ENCODE measurements at regions not wholly inside any gene's neighbourhood (a gene's known extent, or its start where the extent isn't known, plus 50 kb on each side); places are given as distances from the start of the nearest gene placed in this dataset.

DNA sequence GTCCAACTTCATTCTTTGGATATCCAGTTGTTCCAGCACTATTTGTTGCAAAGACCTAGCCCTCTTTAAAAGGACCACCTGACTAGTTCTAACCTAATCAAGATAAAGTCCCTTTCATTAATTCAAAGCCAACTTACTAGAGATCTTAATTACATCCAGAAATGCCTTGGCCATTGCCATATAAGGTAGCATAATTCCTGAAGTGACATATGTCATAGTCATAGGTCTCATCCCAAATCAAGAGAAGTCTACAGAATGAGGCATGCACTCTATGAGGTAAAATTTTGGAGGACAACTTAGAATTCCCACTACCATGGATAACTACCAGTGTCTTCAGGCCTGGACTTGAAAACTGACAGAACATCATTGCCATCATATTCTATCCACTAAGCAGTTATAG is 420.4 kb upstream of the ID4 start:
- H3K4me1 Mint-ChIP-seq = no peaks in the 10 kb centered on the region
- H3K27me3 Mint-ChIP-seq = no peaks in the 10 kb centered on the region
- H3K4me3 Mint-ChIP-seq = no peak overlapping the region
- no peaks in the 10 kb centered on the region for H3K36me3 Mint-ChIP-seq
- DNase-seq = no peak
- CTCF ChIA-PET = no interaction called here
- peaks cover 2% of the 10 kb centered on the region for H3K9me3 Mint-ChIP-seq
- H3K27ac Mint-ChIP-seq = no peak overlapping the region

DNA sequence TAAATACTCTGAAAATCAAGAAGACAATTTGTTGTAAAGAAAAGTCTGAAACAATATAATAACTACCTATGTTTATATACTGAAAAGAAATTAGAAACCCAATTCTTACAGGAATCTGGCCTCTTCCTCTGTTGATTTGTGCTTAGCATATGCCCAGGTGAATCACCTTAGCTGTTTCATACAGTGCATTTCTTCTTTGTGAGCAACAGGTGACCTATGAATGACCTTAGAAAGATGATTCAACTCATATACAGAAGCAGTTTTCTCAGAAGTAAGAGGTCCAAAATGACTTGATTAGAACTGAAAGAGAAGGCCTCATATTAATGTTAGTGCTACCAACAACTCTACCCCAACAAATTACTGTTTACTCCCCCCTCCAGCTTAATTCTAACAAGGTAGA is 419.5 kb upstream of the ID4 start:
- CTCF ChIA-PET = no interaction called here
- Mint-ChIP-seq H3K9me3 (peaks cover 2% of the 10 kb centered on the region), H3K27ac (no peak overlapping the region), H3K4me3 (no peak overlapping the region), H3K36me3 (no peaks in the 10 kb centered on the region), H3K27me3 (no peaks in the 10 kb centered on the region), H3K4me1 (no peaks in the 10 kb centered on the region)
- no peak for DNase-seq

DNA sequence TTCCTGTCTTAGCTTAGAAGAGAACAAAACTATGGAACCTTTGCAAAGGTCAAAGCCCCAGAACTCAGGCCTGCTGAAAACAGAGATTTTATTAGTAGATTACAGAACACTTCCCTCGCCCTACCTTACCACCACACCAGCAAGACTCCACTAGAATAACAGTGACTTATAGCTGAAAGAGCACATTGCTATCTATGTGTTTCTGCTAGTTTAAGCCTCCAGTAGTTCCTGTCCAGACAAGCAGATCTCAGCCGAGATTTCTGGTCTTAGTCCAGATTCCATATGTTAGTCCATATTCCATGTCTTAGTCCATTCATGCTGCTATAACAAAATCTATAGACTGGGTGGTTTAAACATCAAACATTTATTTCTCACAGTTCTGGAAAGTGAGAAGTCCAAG is 412.3 kb upstream of the ID4 start:
- CTCF ChIA-PET = no interaction called here

DNA sequence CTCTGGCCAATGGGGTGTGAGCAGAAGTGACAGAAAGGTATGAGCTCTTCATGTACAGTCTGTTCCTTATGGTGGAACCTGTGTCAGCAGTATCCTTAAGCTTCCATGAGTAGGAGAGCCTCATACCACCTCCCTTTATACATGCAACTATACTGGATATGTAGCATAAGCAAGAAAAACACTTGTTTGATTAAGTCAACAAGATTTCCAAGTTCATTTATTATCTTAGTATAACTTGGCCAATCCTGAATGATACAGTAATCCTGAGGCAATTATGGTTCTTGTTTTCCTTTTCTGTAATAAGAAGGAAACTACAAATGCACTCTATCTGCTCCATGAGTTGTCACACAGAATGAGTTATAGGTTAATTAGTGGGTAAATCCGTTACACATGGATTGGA is 409.6 kb upstream of the ID4 start:
- Mint-ChIP-seq H3K27ac (no peak overlapping the region), H3K4me3 (no peak overlapping the region), H3K9me3 (peaks cover 11% of the 10 kb centered on the region), H3K36me3 (no peaks in the 10 kb centered on the region), H3K27me3 (no peaks in the 10 kb centered on the region), H3K4me1 (no peaks in the 10 kb centered on the region)
- DNase-seq = no peak
- CTCF ChIA-PET = no interaction called here

More for the DNA sequence above, 412.3 kb upstream of the ID4 start:
- DNase-seq = no peak
- H3K36me3 Mint-ChIP-seq = no peaks in the 10 kb centered on the region
- H3K9me3 Mint-ChIP-seq = peaks cover 13% of the 10 kb centered on the region
- H3K27ac Mint-ChIP-seq = no peak overlapping the region
- H3K27me3 Mint-ChIP-seq = no peaks in the 10 kb centered on the region
- H3K4me3 Mint-ChIP-seq = no peak overlapping the region
- no peaks in the 10 kb centered on the region for H3K4me1 Mint-ChIP-seq

DNA sequence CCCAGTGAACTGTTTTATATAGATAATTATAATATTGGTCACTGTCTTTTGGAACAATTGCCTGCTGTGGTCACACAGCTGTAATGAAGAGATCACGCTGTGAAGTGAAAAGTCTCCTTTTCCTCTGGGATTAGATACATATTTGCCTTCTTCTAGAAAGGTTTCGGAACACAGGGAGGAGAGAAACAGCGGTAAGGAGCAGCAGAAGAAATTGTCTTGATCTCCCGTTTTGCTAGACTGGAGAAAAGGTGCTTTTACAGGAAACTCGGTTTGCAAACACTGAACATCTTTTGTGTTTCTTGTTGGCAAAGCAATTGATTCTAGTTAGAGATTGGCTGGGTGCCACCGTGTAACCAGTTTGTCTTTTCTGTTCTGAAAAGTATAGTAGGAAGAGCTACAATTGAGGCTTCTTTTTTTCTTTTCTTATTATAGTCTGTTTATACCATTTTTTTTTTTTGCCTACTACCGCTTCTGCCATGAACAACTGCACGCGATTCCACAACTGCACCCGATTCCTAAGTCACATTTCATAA is 404.1 kb upstream of the ID4 start:
- H3K4me1 Mint-ChIP-seq = no peaks in the 10 kb centered on the region
- H3K27me3 Mint-ChIP-seq = no peaks in the 10 kb centered on the region
- CTCF ChIA-PET = no interaction called here
- no peak overlapping the region for H3K4me3 Mint-ChIP-seq
- no peak for DNase-seq
- peaks cover 10% of the 10 kb centered on the region for H3K9me3 Mint-ChIP-seq
- H3K36me3 Mint-ChIP-seq = no peaks in the 10 kb centered on the region
- no peak overlapping the region for H3K27ac Mint-ChIP-seq

DNA sequence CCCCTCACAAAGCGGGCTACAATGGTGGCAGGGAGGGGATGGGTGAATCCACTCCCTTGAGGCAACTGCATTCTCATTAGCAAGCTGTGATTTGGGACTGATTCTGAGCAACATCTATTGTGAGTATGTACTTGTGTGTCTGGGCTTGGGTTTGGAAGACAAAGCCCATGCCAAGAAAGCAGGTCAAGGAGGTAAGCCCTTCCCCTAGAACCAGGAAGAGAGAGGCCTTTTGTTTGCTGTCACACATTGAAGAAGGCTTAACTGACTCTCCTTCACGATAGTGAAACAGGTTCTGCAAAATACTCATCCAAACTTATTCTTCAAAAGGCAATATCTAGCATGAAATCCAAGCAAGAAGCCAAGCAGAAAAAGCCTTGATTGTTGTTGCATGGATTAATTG is 403.1 kb upstream of the ID4 start:
- H3K27ac Mint-ChIP-seq = no peak overlapping the region
- H3K4me3 Mint-ChIP-seq = no peak overlapping the region
- DNase-seq = no peak
- H3K27me3 Mint-ChIP-seq = no peaks in the 10 kb centered on the region
- no peaks in the 10 kb centered on the region for H3K4me1 Mint-ChIP-seq
- H3K9me3 Mint-ChIP-seq = peaks cover 10% of the 10 kb centered on the region
- H3K36me3 Mint-ChIP-seq = no peaks in the 10 kb centered on the region
- CTCF ChIA-PET = no interaction called here

DNA sequence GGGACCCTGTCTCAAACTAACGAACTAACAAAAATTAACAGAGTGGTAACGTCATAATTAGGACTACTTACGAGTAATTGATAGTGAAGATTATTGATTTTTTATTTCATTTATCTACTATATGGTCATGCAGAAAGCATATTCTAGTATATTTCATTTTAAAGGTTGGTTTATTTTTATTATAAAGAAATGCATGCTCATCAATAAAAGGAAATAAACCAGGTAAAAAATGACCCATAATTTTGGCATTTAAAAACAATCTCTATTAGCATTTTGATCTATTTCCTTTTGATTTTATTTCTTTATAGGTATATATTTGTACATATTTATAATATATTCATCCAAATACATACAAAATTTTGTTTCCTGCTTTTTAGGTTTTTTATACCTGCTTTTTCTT is 401.4 kb upstream of the ID4 start:
- no peak overlapping the region for H3K4me3 Mint-ChIP-seq
- peaks cover 10% of the 10 kb centered on the region for H3K9me3 Mint-ChIP-seq
- no peaks in the 10 kb centered on the region for H3K36me3 Mint-ChIP-seq
- H3K27ac Mint-ChIP-seq = no peak overlapping the region
- H3K4me1 Mint-ChIP-seq = no peaks in the 10 kb centered on the region
- DNase-seq = no peak
- CTCF ChIA-PET = no interaction called here
- H3K27me3 Mint-ChIP-seq = no peaks in the 10 kb centered on the region

DNA sequence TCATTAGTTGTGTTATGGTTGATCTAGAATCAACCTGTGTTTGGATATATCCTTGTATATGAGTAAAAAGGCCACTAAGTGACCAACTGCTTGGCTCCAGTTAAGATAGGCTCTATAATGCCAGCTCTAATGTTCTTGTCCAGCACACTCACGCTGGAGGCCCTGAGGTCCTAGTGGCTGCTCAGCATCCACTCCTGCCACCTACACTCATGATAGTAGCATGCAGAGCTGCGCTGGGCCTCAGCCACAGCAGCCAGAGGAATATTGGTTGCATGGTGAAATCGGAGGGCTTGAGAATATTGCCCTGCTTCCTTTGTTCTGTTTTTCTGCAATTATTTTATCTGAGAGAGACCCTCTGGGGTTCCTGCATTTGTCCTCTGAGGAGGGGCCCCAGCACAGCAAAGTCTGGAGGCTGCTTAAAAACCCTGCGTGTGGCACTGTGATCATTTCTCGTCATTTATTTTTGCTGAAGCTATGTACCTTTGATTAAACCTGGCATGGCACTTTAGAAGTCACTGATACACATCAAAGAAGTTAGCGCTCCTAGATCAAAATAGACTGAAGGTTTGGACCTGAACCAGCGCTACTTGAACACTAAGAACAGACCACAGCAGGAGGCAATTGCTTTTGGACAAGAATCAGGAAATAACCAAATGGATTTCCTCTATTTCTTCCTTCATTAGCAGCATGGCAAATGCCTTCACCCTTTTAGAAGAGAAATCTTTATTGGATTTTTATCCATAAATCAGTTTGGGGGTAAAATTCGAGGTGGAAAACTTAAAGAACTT is 398.4 kb upstream of the ID4 start:
- DNase-seq = no peak
- no peaks in the 10 kb centered on the region for H3K4me1 Mint-ChIP-seq
- peaks cover 12% of the 10 kb centered on the region for H3K9me3 Mint-ChIP-seq
- H3K4me3 Mint-ChIP-seq = no peak overlapping the region
- no peaks in the 10 kb centered on the region for H3K27me3 Mint-ChIP-seq
- no peaks in the 10 kb centered on the region for H3K36me3 Mint-ChIP-seq
- CTCF ChIA-PET = no interaction called here
- no peak overlapping the region for H3K27ac Mint-ChIP-seq

DNA sequence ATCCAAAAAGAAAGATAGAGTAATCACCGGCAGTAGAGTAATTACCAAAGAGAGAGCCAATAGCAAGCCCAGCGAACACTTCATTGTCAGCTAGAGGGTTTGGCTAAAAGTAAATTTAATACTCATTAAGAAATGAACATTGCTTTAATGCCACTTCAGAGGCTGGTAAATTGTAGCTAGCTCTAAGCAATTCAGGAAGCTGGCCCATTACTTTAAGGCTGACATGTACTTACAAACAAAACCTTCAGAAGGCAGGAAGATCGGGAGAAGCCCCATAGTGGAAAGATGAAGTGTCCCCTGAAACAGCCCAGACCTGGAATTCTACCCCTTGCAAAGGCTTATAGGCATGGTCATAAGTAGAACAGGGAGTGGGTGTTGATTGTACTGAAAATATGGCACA is 396.6 kb upstream of the ID4 start:
- Mint-ChIP-seq H3K4me3 (no peak overlapping the region), H3K27me3 (no peaks in the 10 kb centered on the region), H3K36me3 (no peaks in the 10 kb centered on the region), H3K4me1 (no peaks in the 10 kb centered on the region), H3K27ac (no peak overlapping the region), H3K9me3 (peaks cover 12% of the 10 kb centered on the region)
- CTCF ChIA-PET = no interaction called here
- no peak for DNase-seq

DNA sequence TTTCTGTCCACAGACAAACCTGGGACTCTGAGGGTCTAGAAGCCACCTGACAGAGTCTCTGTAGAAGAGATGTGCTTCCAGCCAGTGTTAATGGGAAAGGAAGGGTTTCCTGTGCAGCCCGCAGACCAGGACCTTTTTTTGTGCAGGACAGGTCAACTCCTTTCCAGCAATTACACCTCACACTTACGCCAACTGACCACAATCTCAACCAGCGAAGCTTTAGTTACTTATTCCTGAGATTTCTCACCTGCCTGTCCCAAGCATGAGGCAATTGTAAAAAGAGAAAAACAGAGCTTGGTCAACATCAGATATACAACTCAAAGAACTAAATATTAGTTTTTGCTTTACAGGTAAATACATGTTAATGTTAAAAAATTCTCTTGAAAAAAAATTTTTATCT is 393.8 kb upstream of the ID4 start:
- H3K9me3 Mint-ChIP-seq = peaks cover 5% of the 10 kb centered on the region
- no peak overlapping the region for H3K4me3 Mint-ChIP-seq
- CTCF ChIA-PET = no interaction called here
- no peak for DNase-seq
- H3K36me3 Mint-ChIP-seq = no peaks in the 10 kb centered on the region
- H3K4me1 Mint-ChIP-seq = no peaks in the 10 kb centered on the region
- no peak overlapping the region for H3K27ac Mint-ChIP-seq
- H3K27me3 Mint-ChIP-seq = no peaks in the 10 kb centered on the region

DNA sequence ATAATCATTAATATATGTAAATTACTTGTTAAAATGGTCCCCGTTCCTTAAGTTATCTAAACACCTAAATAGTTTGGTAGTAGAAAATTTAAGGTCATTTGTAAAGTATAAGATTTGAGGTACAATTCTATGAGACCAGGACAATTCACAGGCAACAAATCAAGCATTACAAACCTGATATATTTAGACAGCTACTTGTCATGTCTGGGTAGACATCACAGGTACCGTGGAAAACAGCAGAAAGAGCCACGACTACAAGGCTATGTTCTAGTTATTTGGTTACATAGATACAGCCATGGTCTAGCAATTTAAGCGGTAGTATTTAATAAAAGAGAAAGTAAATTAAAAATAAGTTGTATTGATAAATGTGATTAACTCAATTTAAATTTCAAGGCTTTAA is 393.1 kb upstream of the ID4 start:
- H3K4me1 Mint-ChIP-seq = no peaks in the 10 kb centered on the region
- CTCF ChIA-PET = no interaction called here

DNA sequence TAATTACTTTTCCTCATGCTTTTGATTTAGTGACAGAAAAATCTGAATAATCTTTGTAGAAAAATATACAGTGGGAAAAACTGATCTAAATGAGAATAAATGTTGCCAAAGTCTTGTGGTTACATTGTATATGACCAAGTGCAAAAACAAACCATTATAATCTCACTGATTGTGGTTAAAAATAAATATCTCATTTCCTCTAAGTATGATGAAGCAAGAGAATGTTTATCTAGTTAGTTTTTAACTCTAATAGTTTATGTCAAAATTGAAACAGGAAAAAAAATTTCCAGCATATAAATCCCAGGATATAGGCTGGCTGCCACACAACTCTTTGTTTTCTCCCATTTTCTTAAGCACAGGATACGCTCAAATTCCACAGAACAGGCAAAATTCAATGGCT is 392.7 kb upstream of the ID4 start:
- no peak for DNase-seq
- no peaks in the 10 kb centered on the region for H3K4me1 Mint-ChIP-seq
- H3K27ac Mint-ChIP-seq = no peak overlapping the region
- H3K4me3 Mint-ChIP-seq = no peak overlapping the region
- H3K27me3 Mint-ChIP-seq = no peaks in the 10 kb centered on the region
- H3K36me3 Mint-ChIP-seq = no peaks in the 10 kb centered on the region
- peaks cover 7% of the 10 kb centered on the region for H3K9me3 Mint-ChIP-seq
- CTCF ChIA-PET = no interaction called here

More for the DNA sequence above, 393.1 kb upstream of the ID4 start:
- Mint-ChIP-seq H3K27me3 (no peaks in the 10 kb centered on the region), H3K4me3 (no peak overlapping the region), H3K36me3 (no peaks in the 10 kb centered on the region), H3K27ac (no peak overlapping the region), H3K9me3 (peaks cover 7% of the 10 kb centered on the region)
- DNase-seq = no peak

DNA sequence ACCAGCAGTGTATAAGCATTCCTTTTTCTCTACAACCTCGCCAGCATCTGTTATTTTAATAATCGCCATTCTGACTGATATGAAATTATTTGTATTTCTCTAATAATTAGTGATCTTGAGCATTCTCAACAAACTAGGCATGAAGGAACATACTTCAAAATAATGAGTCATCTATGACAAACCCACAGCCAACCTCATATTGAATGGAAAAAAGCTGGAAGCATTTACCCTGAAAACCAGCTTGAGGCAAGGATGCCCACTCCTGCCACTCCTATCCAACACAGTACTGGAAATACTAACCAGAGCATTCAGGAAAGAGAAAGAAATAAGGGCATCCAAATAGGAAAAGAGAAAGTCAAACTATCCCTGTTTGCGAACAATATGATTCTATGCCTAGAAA is 390.6 kb upstream of the ID4 start:
- H3K4me1 Mint-ChIP-seq = no peaks in the 10 kb centered on the region
- no peak for DNase-seq
- H3K36me3 Mint-ChIP-seq = no peaks in the 10 kb centered on the region
- H3K27me3 Mint-ChIP-seq = no peaks in the 10 kb centered on the region
- no peak overlapping the region for H3K4me3 Mint-ChIP-seq
- CTCF ChIA-PET = no interaction called here
- peaks cover 7% of the 10 kb centered on the region for H3K9me3 Mint-ChIP-seq
- H3K27ac Mint-ChIP-seq = no peak overlapping the region

DNA sequence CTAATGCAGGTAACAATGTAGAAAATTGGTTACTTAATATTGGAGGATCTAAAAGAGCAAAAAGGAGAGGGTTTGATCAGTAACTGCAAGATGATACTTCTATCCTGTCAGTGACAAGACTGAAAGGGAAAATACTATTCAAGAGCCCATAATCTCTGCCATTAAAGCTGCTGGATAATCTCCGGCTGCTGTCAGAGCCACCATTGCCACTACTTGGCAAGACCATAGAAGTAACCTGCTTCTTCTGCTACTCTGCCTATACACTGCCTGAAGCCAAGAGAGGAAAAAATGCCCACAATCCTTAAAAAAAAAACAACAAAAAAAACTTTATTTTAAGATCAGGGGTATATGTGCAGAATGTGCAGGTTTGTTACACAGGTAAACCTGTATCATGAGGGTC is 386.5 kb upstream of the ID4 start:
- Mint-ChIP-seq H3K27ac (no peak overlapping the region), H3K36me3 (no peaks in the 10 kb centered on the region), H3K27me3 (no peaks in the 10 kb centered on the region), H3K4me3 (no peak overlapping the region), H3K9me3 (peaks cover 6% of the 10 kb centered on the region), H3K4me1 (no peaks in the 10 kb centered on the region)
- no peak for DNase-seq
- CTCF ChIA-PET = no interaction called here

DNA sequence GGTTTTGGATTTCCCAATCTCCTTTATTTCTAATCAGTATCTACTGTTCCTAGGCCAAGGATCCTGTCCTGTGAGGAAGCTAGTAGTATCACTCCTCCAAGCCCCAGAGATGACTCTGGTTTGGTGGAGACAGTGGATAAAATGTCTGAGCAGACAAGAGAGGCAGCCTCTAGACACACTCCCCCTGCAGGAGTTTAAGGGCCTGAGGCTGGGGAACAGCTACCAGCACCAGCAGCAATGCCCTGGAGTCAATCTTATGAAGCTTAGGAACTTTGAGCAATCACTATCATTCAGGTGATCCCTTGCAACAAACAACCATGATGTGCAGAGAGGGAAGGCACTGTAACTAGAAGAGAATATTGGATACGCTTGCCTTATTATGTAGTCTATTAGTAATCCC is 384.7 kb upstream of the ID4 start:
- H3K4me3 Mint-ChIP-seq = no peak overlapping the region
- CTCF ChIA-PET = no interaction called here
- H3K27me3 Mint-ChIP-seq = no peaks in the 10 kb centered on the region
- H3K27ac Mint-ChIP-seq = no peak overlapping the region
- peaks cover 2% of the 10 kb centered on the region for H3K9me3 Mint-ChIP-seq
- H3K36me3 Mint-ChIP-seq = no peaks in the 10 kb centered on the region
- H3K4me1 Mint-ChIP-seq = no peaks in the 10 kb centered on the region
- no peak for DNase-seq
